GM12892 (cell line): ENCODE measurements at regions not wholly inside any gene's neighbourhood (a gene's known extent, or its start where the extent isn't known, plus 50 kb on each side); places are given as distances from the start of the nearest gene placed in this dataset.

Experiments used
- POLR2A ChIP-seq: IDR thresholded peaks from 2 replicates; pipeline ENCODE4 v1.6.1; 2011; ENCODE audit warnings: low read depth, low read length, control low read depth
- POLR2AphosphoS5 ChIP-seq: IDR thresholded peaks from 2 replicates; pipeline ENCODE4 v1.6.1; 2011; ENCODE audit warnings: low read depth, low read length, control low read depth

DNA sequence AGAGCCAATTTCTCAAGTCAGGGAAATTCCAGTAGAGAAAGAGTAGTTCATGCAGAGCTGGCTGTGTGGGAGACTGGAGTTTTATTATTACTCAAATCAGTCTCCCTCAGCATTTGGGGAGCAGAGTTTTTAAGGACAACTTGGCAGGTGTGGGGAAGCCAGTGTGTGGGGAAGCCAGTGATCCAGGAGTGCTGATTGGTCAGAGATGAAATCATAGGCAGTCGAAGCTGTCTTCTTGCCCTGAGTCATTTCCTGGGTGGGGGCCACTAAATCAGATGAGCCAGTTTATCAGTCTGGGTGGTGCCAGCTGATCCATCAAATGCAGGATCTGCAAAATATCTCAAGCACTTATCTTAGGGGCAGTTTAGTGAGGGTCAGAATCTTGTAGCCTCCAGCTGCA lies 194.6 kb upstream of the NRG3 start:
- TF ChIP-seq POLR2AphosphoS5, result no peak
- no peak for TF ChIP-seq POLR2A
